ENCODE measurements at regions not wholly inside any gene's neighbourhood (a gene's known extent, or its start where the extent isn't known, plus 50 kb on each side); places are given as distances from the start of the nearest gene placed in this dataset.

DNA sequence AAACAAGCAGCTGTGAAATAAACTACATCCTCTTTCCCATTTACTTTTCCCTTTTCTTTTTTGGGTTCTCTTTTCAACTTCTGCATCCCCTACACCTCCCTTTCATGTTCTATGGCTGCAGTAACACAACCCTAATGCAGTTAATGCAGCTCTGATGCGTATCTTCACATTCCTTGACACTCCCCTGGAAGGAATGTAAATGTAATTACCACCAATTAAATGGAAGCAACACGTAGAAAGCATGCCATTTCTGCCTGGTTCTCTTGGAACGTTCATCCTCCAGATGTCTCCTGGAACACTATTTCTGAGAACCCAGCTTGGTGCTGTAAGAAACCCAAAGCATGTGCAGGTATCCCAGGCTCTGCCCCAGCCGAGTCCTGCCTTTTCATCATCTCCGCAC is 166.8 kb upstream of the FREM2 start:
- no peak for DNase-seq

DNA sequence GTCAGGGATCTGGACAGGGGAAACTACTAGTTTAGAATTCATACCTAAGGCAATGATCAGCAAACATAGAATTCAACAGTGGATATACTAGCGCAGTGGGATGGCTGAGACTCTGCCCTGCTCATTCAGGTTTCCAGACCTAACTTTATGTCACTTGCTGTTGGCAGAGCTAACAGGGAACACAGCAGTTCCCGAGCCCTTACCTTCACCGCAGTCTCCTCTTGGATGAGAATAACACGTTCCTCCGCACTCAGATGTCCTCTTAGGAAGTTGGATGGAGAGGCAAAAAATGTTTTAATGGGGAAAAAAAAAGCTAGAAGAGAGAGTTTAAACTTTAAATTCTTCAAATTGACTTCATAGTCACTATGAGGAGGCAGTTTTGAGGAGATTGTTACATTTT is 159.7 kb upstream of the FREM2 start:
- no peak for DNase-seq

DNA sequence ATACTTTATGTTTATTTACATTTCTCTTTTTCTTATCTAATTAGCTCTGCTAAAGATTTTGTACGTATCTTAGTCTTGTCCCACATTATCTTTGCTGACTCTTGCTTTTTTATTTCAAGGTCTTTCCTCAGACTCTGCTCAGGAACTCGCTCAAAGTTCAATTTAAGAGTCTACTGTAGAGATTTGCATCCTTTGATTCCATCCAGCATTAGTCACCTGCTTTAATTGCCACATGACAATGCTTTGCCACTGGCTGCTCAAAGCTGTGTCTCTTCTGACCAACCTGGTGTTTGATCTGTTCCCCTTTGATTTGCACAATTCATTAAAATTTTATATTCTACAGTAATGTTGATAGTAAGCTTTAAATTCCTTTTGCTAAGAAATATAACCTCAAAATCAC is 157.9 kb upstream of the FREM2 start:
- DNase-seq: no peak

DNA sequence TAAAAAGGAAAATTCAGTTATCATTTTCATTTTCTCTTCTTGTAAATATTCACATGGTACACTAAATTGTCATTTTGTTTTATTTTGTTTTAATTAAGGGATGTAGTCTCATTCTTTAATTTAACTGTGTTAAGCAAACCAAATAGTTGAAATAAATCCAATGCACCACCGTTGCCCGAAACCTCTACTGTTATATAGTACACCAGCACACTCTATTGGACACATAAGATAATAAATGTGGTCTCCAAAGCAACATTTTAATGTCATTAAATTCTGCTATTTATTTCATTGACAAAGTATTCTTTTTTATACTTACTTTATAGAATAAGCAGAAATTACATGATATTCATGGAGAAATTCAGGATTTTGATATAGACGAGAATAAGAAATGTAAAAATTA is 156.4 kb upstream of the FREM2 start:
- DNase-seq: peak; percentile 62

DNA sequence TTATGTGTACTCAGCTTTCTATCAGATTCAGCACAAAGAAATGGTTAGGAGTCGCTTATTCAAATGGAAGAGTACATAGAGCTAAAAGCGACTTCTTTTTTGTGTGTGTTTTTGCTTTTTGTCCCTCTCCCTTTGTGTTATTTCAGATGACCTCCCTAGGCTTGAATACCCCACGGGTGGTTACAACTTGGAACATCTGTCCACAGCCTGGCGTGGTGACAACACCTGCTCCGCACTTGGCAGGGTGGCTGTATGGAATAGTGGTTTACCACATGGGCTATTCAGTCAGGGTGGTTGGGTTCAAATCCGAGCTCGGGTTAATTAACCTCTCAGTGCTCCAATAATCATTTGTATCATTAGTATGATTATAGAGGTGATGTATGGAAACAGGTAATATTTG is 151.6 kb upstream of the FREM2 start:
- DNase-seq: no peak

DNA sequence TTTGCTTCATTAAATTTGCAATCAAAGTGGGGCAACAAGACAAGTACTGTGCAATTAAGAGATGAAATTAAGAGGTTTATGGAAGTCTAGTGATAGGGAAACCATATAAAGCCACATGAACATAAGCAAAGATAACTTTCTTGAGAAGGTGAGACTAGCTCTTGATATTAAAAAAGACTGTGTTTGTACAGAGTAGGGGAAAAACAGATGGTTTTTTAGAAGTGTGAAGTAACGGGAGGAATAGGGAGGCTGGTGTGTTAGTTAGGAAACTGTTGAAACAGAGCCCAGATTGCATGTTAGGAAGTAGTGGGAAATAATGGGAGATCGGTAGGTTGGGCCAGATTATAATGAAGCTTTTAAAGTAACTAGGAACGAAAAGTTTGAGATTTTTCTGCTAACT is 149.8 kb upstream of the FREM2 start:
- no peak for DNase-seq

DNA sequence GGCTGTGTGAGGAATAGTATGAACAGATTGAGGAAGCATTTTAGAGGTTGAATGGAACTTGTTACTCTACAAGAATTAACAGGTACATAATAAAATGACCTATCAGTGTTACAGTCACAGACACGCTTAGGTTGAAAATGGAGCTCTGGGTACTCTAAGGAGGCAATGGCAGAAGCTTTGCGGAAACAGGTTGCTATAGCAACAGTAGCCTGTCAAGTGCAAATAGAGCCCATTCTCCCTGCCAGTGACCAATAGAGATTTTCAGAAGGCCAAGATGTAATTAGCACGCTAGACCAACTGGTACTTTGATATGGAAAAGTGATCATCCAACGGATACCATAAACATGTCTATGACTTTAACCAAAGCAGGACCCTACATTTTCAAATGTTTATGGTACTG is 148.5 kb upstream of the FREM2 start:
- DNase-seq: no peak

DNA sequence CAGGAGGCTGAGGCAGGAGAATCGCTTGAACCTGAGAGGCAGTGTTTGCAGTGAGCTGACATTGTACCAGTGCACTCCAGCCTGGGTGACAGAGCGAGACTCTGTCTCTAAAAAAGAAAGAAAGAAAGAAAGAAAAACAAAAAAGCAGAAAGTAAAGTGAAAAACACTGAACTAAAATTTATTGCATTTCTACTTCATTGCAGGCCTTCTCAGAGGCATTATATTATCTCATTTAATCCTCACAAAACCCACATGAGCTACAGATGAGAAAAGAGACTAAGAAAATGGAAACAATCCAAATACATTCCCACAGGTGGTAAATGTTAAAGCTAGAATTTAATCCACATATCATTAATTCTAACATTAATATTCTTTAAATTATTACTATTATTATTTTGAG is 147.2 kb upstream of the FREM2 start:
- DNase-seq: no peak

DNA sequence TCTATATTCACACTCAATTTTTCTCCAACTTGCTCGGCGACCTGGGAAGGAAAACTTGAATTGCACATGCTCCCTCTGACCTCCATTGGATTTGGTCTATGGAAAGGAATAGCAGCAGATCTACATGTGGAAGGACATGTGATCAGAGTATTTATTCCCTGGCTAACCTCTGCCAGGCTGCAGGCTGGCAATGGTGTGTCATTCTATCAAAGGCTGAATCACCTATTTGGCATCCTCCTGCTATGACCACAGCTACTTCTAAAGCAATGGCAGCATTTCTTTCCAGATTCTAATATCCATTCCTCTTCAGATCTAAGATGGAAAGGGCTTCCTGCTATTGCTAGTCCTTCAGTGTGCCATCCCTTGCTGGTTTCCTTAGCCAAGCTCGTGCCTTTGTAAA is 144.3 kb upstream of the FREM2 start:
- no peak for DNase-seq

DNA sequence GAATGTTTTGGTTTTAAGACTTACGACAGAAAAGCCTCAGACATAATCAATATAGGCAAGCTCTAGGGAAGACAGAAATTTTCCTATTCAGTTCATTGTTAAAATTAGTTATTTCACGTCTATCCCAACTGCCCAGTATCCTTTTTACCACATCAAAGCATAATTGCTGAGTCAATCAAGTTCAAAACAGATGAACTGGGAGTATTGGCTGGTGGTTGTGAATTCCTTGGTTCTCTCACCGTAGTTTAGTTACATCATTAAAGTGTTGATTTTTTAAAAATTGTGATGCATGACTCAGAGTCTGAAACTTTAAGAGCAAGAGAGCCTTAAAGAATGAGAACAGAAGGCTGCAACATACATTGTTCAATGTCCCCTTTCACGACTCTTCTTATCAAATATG is 143.3 kb upstream of the FREM2 start:
- DNase-seq: no peak

DNA sequence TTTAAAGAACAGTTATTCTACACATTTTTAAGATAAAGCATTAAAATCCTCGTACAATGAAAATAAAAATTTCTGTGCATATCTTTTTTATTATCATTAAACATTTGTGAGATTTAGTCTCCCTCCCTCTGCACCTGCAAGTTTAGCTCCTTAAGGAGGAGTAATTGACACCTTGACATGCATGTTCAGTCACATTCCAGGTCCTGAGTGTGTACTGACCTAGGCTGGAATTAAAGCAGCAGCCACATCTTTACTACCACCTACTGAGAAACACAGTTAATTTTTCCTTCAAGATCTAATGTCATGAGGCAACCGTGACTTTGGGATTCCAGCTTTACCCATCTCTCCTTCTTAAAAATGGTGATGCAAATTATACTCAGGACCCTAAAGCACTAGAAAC is 123.1 kb upstream of the FREM2 start:
- DNase-seq: no peak

DNA sequence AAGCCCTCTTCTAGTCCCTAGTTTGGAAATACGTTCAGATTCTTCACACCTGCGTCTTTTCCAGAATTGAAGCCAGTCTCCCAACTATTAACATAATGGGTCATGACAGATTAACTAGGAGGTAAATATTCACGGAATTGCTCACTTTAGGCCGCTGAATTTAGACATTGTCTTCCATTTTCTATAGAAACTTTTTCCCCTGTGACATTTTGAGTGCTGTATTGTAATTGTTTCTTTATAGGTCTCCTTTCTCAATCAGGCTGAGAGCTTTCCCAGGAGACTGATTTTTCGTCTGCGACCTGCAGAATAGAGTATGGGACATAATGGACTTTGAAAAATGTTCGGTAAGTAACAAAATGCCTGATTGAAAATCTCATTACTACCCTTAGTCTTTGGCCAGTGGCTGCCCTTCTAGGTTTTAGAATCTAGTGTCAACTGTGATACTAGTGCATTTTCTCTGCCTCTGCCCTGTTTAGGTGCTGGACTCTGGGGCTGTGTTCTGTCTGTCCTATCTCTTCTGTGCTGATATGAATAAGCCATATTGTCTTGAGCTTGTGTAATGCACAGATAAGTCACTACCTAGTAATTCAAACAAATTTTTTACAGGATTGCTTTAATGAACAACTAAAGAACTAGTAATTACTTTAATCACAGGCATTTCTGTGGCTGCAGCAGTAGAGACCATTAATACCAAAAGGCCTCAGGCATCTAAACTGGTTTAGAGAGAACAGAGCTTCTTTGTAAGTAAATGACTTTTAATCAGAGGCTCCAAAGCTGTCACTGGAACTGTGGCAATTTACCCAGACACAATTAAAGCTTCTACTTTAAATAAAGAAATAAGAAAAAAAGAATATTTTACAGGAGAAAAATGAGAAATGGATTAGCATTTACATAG is 122.4 kb upstream of the FREM2 start:
- no peak for DNase-seq

DNA sequence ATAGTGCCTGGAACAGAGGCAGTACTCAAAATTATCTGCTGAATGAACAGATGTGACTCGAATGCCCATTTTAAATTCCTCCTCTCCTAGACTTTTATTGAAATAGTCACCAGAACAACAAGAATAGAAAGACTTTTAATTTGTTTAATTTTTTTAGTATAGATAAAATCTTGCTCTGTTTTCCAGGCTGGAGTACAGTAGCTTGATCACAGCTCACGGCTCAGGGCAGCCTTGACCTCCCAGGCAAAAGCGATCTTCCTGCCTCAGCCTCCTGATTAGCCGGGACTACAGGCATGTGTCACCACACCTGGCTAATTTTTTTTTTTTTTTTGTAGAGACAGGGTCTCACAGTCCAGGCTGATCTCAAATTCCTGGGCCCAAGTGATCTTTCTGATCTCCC is 120.9 kb upstream of the FREM2 start:
- no peak for DNase-seq

DNA sequence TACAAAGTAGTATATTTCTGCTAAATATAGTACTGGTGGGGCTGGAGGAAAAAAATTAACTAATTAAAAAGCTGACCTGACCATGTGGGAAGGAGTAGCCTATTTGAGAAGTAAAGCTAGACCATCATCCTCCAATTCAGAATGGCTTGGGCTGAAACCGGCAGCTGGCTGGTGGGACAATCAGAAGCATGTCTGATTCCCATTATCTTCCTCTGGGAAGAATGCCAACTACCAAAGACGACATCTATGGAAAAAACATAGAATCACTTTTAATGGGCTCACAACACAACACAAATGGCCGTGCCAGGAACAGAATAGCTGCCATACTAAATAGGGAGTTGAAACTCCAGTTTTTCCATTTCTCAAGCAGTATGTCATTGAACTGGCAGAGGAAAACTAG is 120.4 kb upstream of the FREM2 start:
- DNase-seq: no peak

DNA sequence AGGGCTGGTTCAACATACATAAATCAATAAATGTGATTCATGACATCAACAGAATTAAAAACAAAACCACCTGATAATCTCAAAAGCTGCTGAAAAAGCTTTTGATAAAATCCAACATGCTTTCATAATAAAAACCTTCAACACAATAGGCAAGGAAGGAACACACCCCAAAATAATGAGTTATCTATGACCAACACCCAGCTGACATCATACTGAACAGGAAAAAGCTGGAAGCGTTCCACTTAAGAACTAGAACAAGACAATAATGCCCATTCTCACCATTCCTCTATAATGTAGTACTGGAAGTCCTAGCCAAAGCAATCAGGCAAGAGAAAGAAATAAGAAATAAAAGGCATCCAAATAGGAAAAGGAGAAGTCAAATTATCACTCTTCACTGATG is 116.2 kb upstream of the FREM2 start:
- DNase-seq: no peak

DNA sequence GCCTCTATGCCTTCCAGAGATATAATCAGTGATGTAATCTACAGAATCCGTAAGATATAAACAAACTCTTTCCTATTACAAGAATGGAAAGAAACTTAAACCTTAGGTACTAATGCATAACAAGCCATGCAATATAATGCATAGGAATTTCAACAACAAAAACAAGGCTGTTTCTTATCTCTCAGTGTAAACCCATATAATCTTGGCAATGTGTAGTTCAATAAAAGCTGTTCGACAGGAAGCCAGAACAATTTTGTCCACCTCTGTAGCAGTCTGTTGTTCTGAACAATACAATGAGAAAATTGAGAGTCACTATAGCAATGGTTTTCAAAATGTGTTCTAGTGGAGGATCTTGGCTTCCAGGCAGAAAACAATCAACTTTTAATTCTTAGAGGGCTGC is 111.5 kb upstream of the FREM2 start:
- DNase-seq: no peak

DNA sequence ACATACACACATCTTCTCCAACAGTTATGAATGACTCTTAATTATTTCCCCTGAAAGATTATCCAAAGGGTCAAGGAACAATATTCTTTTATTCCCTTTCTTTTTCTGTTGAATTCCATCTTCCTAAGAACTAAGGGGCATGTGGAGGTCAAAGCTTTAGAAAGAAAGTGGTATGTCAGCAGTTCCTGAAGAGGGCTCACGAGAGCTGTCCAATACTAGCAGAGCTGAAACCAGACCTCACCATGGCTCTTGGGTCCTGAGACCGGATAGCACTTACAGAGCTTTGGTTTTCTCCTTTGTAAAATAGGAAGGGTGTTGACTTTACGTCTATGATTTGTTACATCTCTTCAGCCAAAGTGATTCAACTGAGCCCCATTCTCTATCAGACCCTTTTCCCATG is 109.8 kb upstream of the FREM2 start:
- DNase-seq: peak; percentile 54

DNA sequence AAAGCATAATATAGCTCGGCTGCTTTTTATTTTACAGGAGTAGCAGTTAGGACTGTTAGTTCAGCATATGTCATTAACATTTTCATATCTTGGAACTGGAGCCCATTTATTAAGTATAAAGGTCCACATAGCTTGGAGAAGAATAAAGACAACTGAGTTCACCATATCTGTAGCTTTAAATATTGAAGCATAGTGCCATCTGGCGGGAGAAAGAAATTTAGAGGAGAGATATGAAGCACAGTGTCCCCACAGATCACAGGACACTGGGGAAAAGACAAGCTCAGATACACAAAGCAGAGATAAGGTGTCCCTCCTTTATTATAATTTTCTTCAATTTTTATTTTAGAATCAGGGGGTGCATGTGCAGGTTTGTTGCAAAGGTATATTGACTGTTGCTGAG is 104.7 kb upstream of the FREM2 start:
- peak; percentile 81 for DNase-seq

DNA sequence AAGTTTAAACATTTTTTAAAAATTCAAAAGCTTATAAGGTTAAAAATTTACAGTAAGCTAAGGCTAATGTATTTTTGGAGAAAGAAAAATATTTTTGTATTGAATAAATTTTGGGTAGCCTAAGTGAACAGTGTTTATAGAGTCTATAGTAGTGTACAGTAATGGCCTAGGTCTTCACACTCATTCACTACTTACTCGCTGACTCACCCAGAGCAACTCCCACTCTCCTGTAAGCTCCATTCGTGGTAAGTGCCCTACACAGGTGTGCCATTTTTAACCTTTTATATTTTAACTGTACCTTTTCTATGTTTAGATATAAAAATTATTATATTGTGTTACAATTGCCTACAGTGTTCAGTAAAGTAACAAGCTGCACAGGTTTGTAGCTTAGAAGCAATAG is 96.6 kb upstream of the FREM2 start:
- DNase-seq: no peak

DNA sequence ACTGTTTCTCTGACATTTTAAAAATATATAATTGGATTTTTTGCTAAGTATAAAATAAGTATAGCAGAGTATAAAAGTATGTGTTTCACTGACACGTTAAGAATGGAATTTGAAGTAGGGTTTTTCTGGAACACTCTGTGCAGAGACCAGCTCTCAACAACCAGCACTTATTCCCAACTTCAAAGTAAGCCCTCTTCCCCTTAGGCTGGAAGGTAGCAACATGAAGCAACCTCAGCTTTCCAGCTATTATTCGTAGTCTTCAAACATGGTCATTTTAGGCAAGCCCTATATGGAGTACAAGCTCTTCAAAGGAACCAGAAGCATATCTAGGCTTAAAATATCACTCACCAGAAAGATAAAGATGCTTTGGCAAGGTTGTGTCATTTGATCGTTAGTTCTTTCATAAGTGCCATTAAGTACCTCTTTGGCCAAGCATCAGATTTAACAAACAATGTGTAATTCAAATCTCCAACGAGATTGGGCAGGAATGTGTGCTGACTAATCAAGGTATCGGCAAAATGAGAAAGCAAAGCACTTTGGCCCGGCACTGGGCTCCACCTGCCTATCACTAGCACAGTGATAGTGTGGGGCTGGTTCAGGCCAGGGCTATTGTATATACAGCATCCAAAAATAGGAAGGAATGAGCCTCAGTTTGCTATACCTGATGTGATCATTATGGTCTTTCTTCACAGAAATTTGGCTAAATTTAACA is 95.9 kb upstream of the FREM2 start:
- DNase-seq: no peak

DNA sequence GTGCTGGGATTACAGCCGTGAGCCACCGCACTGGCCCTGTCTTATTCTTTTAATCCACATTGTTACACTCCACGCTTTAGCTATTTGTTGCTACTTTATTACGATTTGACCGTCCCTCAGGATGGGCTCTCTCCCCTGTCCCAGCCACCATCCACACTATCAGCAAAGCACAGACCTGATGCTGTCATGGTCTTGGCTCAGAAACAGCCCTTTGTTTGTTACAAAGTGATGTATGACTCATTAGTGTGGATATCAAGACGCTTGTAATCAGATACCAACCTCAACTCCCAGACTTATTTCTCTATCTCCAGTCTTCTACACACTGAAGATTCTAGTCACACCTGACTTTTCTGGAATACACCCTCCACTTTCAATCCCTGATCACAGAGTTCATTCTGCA is 84.6 kb upstream of the FREM2 start:
- DNase-seq: peak; percentile 94

DNA sequence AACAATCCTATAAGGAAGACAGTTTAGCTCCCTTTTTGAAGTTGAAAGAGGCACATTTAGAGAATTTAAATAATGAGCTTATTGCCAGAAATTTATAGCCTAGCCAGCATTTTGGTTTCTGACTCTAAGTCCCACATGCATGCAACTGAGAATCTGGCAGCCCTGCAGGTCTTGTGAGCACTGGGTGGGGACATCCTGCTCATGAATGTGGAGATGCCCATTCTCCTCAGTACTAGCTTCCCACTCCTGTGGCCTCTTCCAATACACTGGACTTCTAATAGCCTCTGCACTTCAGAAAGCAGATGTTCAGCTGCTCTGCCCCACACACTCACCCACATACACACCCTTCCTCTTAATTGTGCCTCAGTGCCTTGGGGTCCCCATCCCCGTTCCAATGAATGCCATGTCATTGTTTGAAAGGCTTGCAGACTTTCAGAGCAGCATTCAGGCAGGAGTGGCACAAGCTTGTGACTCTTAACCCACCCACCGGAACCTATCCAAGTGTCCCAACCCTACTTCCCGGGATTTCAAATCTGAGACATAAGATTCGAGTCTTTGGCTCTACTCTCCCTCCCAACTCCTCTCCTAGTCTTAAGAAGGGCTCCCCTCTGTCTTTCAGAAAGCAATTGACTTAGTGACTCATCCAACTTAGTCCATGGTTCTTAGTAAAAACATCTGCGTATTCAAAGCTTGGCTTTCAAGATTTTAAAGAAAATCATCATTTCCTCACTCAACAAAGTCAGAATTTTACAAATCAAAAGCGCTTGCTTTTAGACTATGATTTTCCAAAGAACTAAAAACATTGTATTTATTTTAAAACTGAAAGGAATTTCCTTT is 80.0 kb upstream of the FREM2 start:
- no peak for DNase-seq

DNA sequence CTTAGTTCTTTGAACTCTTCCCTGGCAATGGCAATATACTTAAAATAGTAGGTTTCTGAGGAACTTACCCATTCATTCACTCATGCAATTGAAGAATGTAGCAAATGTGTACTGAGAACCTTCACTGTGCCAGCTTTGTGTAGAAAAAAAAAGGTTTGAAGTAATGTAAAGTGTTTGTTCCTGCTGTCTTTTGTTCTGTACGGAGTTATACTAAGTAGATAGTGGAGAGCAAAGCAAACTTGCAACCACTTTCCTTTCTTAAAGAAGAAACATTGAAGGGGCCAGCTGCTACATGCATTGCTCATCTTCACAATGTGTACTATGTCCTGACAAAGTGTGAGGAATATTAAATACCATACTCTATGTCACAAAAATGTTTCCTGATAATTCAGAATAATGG is 68.9 kb upstream of the FREM2 start:
- no peak for DNase-seq

DNA sequence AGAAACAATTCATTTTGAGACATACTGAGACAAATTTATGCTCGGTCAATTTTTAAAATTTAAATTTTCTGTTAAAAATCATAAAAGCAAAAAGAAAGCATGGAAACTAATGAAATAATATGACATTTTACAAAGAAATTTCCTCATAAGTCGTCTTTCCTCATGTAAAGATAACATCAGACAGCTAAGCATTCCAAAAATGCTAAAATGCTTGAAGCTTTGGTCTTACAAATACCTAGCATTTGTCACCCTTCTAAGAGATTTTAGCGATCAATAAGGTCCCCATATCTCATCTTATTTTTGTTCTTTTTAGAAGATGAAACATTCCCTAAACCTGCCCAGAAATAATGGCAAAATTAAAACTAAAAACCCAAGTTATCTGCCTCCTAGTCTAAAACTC is 68.5 kb upstream of the FREM2 start:
- DNase-seq: no peak
